ENCODE measurements at regions not wholly inside any gene's neighbourhood (a gene's known extent, or its start where the extent isn't known, plus 50 kb on each side); places are given as distances from the start of the nearest gene placed in this dataset.
"Not testable (repeated sequence)": the region's sequence is repeated elsewhere in the genome, so short reads cannot be mapped to it uniquely, and the experiment has no call there.

DNA sequence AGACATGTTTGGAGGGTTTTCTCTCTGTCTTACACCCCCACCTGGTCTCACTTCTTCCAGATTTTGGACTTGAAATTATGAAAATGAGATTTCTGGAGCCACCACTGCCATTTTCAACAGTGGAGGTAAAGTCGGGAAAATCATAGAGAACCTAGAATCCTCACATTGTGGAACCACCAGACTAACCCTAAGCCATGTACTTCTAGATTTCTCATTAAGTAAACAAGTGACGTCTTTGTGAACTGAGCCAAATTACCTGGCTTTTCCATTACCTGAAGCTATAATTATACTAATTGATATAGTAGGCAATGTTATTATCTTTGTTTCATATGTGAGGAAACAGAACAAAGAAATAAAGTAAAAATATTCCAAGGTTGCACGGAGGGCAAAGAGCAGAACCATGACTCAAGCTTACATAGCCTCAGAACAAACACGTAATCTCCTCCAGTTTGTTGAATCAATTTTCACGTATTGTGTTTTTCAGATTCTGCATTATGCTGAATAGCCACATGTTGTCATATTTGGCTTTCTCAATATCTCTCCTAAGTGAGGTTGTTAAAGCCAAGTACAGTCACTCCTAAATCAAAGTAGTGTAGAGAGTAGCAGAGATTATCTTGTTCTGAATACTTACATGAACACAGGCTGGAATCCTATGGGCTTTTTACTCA lies 101.3 kb upstream of the CMC1 start:
- no peak for DNase-seq

DNA sequence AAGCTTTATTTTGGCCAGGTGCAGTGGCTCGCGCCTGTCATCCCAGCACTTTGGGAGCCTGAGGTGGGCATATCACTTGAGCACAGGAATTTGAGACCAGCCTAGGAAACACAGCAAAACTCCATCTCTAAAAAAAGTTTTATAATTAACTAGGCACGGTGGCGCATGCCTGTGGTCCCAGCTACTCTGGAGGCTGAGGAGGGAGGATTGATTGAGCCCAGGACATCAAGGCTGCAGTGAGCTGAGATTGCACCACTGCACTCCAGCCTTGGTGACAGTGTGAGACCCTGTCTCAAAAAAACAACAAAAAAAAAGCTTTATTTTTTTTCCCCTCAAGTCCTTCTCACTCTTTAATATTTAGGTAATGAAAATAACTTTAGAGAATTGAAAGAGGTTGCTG lies 100.8 kb upstream of the CMC1 start:
- no peak for DNase-seq

DNA sequence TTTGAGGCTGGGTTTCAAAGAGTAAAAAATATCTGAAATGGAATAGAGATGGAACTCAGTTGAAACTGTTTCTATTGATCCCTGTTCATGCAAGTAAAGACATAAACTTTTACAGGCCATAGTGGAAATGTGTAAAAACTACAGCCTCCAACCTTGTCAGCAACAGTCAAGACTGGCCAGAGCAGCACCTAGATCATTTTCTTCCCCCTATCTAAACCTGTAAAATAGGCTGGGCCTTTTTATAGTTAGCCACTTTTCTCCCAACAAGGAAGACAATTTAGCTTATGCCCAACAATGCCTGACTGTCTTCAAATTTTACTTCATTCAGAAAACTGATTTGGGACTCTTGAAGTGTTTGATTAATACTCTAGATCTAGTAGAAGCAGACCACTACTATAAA lies 91.5 kb upstream of the CMC1 start:
- no peak for DNase-seq

DNA sequence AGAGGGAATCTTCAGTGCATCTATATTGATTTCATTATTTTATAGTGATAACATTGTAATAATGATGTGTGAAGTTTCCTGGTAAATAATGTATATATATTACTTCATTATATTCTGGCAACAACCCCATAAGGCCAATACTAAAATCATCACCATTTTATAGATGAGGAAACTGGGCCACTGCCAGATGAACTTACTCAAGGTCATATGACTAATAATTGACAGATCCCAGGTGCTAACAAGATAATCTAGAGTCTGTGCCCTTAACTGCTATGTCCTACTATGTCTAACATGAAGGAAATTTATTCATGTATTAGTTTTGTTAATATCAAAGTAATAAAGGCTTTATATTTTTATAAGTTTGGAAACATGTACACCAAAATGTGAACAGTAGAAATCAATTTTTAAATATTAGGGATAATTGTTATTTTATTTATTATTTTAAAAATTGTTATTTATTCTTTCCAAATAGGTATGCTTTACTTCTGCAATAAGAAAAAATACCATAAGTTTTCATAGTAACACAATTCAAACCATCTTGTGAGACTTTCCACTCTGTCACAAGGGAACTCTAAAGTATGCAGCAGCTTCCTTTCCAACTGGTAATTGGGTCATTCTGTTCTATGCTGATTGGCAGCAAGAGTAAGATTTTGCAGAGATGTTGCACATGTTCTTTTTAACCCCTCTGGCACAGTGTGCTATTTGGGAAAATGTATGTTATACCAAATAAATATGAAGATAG lies 90.8 kb upstream of the CMC1 start:
- DNase-seq: no peak

DNA sequence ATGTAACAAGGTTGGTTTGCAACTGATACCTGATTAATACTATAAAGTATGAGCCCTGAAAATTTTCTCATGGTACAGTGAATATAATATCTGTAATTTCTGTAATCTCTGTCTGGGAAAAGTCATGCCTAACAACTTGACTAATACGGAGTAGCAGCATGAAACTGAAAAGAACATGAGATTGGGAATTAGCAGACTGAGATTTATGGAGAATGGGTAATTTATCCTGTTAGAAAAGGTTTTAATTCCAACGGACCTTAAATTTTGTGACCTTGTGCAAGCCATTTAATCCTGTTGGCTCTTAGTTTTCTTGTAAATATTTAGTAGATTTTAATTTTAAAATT lies 90.2 kb upstream of the CMC1 start:
- DNase-seq: no peak

DNA sequence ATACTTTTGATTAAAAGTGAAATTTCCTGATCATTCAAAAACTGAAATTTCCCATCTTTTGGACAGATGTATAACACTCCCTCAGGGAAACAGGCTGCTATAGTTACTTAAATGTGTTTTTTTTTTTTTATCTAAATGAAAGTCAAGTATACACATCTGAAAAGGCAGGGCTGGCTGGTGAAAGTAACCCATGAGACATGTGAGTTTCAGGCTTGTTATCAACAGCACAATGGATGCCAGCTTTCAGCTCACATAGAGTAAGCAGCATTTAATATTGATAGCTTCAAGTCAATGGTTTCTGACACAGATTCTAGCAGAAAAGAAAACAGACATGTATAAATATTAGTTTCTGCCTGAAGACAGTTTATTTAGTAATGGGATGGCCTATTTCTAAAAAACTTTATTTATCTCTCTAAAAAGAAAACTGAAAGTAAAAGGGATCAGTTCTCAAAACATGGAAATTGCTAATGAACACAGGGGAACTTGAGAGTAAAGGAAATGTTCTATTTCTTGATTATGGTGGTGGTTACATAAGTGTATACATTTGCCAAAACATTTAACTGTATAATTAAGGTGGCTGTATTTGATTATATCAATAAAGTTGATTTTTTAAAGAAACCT lies 89.7 kb upstream of the CMC1 start:
- no peak for DNase-seq

DNA sequence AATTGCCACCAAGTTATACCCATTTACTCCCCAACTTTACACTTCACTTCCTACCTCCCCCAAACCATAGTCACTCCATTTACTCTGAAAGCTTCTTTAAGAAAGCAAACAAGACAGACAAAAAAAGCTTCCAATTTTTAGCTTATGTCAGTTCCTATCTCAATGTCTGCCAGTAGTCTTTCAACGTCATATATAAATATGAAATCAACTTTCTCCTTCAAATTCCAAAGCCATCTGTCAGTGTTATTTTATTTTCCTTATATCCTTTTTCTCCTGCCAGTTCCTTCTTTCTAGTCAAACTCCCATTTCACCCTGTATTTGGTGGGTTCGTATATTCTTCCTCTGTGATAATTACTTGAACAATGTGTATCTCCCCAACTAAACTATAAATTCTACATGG lies 85.8 kb upstream of the CMC1 start:
- no peak for DNase-seq

DNA sequence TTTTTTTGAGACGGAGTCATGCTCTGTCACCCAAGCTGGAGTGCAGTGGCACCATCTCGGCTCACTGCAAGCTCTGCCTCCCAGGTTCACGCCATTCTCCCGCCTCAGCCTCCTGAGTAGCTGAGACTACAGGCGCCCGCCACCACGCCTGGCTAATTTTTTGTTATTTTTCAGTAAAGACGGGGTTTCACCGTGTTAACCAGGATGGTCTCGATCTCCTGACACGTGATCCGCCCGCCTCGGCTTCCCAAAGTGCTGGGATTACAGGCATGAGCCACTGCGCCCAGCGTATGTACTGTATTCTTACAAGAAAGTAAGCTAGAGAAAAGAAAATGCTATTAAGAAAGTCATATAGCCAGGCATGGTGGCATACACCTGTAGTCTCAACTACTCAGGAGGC lies 84.8 kb upstream of the CMC1 start:
- not testable (repeated sequence) for DNase-seq

DNA sequence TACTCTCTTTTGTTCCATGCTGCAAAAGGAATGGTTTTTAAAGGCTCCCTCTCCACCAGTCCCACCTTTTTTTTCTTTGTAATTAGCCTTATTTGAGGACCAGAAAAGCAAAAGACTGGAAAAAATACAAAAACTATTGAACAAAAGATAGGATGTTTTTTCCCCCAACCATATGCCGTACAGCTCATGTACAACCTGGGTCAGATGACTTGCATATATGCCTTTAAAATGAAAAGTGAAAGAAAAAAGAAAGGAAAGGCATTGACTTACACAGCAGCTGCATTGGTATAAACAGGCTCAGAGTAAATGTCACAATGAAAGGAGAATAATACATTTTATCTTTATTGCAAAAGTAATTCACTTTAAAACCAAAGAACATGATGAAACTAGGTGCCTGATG lies 69.5 kb upstream of the CMC1 start:
- DNase-seq: no peak

DNA sequence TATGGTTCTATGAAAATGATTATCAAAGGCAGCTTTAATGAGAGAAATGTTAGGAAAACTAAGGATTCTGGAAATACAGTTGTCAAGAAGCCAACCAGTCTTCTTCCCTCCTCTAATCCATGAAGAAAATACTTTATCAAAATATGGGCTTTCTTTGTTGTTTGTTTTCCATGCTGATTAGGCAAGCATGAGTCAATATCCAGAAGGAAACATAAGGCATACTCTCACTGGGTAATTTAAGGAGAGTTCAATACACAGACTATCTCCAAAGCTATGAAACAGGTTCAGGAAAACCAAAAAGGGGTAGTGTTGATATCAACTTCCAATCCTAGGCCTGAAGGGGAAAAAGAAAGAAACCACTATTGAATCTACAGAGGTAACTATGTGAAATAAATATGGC lies 68.7 kb upstream of the CMC1 start:
- no peak for DNase-seq

DNA sequence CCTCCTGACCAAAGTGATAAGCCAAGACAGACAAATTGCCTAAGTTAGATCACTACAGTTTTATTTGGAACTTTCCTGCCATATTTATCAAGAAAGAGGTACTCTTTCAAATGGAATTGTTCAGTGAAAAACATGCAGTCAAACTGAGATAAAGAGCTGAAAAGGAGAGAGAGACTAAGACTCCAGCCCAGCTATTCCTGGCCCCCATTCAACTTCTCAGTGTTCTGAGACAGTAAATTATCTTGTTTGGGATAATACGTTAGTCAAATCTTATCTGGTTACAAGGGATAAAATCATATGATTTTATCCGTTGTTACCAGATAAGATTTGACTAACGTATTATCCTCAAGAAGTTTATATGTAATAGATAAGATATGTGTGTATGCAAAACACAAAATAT lies 67.6 kb upstream of the CMC1 start:
- no peak for DNase-seq

DNA sequence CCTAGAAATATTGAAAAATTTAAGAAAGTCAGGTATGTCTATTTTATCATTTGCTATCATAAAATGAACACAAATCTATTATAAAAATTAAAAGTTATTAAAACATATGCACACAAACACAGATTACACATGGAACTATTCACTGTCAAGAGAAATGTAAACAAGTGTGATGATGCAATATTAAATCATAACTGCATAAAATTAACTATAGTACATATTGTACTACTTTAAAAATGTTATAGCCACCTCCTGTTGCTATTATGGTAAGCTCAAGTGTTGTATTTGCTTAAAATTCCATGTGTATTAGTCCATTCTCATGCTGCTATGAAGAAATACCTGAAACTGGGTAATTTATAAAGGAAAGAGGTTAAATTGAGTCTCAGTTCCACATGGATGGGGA lies 54.7 kb upstream of the CMC1 start:
- DNase-seq: no peak

DNA sequence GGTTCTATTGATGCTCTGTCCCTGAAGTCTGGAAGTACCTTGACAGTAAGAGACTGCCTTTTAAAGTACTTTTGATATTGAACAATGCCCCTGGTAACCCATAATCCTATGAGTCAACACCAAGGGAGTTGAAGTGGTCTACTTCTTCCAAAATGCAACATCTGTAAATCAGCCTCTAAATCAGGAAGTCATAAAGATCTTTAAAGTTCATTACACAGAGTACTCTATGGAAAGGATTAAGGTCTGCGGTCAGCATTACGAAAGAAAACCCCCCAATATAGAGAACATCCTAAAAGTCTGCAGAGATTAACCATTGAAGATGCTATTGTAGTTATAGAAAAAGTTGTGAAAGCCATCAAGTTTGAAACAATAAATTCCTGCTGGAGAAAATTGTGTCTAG lies 52.7 kb upstream of the CMC1 start:
- DNase-seq: no peak

DNA sequence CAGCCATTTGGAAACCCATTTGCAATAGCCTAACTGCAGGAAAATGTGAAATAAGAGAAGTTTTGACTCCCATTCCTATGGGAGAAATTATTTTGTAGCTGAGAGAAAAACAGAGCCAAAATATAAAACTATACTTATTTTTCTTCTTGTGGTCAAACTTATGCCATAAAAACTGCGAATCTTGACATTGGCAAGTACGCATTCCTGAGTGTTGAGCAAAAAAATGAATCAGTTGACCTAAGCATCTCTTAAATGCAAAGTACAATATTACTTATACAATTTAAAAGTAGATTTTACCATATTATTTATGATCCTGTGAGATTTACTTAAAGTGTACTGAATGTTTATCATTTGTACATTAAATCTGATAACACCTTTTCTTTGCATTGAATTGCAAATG lies 50.1 kb upstream of the CMC1 start:
- no peak for DNase-seq

All from right lung (tissue), 2 donors.